Fibroblast of pulmonary artery (primary cell): ENCODE measurements at regions not wholly inside any gene's neighbourhood (a gene's known extent, or its start where the extent isn't known, plus 50 kb on each side); places are given as distances from the start of the nearest gene placed in this dataset.

Experiments
- DNase-seq: peaks from one replicate; pipeline ENCODE4 v3.0.0-alpha.2; 2010; ENCODE audit warnings: low read depth
- H3K4me3 ChIP-seq: replicated peaks from 2 replicates; pipeline ENCODE4 v1.5.1; 2011; ENCODE audit warnings: low read depth, mild to moderate bottlenecking, control low read depth, low read length, moderate library complexity
- CTCF ChIP-seq: IDR thresholded peaks from 2 replicates; pipeline ENCODE4 v1.5.1; 2011; ENCODE audit warnings: mild to moderate bottlenecking, control low read depth, low read length, inconsistent platforms; ENCODE audit errors: missing control alignments

- TF ChIP-seq CTCF, result no peak
- no peak overlapping the region for H3K4me3 ChIP-seq
- DNase-seq, result no peak
These were observed 381.0 kb downstream of the TTLL7 start for GRCh38 chr1:83617883-83618282.

- no peak for DNase-seq
- no peak overlapping the region for H3K4me3 ChIP-seq
- no peak for TF ChIP-seq CTCF
These were observed 383.6 kb downstream of the TTLL7 start for GRCh38 chr1:83615370-83615769.

GRCh38 chr1:83606416-83606955 lies 392.4 kb downstream of the TTLL7 start:
- TF ChIP-seq CTCF, result no peak
- DNase-seq, result no peak
- H3K4me3 ChIP-seq, result no peak overlapping the region

GRCh38 chr1:83596331-83596730 lies 402.6 kb downstream of the TTLL7 start:
- no peak for TF ChIP-seq CTCF
- no peak overlapping the region for H3K4me3 ChIP-seq
- no peak for DNase-seq

- no peak for DNase-seq
- no peak for TF ChIP-seq CTCF
- H3K4me3 ChIP-seq, result no peak overlapping the region
These were observed 405.9 kb downstream of the TTLL7 start for GRCh38 chr1:83593073-83593472.

GRCh38 chr1:83588140-83588539 lies 410.8 kb downstream of the TTLL7 start:
- DNase-seq, result no peak
- TF ChIP-seq CTCF, result no peak
- H3K4me3 ChIP-seq, result no peak overlapping the region

- DNase-seq, result no peak
- no peak for TF ChIP-seq CTCF
- no peak overlapping the region for H3K4me3 ChIP-seq
These were observed 415.4 kb downstream of the TTLL7 start for GRCh38 chr1:83583351-83584014.
